Activated CD4-positive, CD25-positive, alpha-beta regulatory T cell (primary cell): ENCODE measurements at regions not wholly inside any gene's neighbourhood (a gene's known extent, or its start where the extent isn't known, plus 50 kb on each side); places are given as distances from the start of the nearest gene placed in this dataset.
"Not testable (repeated sequence)": the region's sequence is repeated elsewhere in the genome, so short reads cannot be mapped to it uniquely, and the experiment has no call there.

Experiments used
- DNase-seq, 4 experiments: peaks; one replicate each; lab custom pipeline; 2025; lab: John Stamatoyannopoulos, UW

DNA sequence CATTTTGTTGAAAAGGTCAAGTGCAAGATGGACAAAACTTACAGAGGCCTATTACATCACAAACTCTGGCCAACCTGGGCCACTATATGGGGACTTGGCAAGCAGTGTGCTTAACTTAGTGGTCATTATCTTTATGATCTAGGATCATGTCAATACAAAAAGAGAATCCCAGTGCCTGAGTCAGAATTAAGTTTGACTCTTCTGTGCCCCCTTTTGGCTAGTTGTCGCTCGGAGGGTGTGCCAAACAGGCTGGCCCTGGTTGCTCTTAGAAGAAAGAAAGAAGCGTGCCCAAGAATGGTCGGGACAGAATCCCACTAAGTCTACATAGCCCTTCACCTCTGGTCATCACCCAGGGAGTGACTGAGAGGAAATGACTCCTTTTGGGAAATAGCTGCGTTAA is 100.1 kb downstream of the EIF4E start:
- DNase-seq = no peak

DNA sequence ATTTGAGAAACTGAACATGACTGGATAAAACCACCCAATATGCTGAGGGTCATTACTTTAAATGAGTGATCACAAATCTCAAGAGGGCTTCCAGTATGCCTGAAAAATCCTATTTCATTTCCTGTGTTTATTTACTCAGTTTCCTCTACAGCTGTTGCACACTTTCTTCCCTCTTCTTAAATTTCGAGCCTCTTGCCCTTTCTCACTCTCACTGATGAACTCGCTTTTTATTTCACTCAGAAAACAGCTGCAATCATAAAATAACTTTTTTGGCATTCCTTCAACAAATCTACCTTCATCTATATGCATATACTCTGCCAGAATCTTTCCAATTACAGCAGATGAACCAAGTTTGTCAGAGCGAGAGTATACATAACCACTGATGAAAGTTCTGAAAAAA is 101.3 kb downstream of the EIF4E start:
- DNase-seq = no peak

DNA sequence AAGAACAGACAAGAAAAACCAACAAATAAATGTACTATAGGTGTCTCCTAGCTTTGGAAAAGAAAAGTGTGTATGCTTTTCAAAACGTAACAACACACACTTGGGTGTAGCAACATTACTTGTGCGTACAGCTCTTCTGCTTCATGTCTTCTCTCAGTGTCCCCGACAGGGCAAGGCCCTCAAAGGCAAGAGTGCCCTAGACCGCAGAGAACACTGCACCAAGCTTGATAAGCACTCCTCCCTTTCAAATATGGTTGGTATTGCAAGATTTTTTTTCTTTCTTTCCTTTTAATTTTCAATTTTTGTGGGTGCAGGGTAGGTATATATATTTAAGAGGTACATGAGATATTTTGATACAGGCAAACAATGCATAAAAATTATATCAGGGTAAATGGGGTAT is 106.8 kb downstream of the EIF4E start:
- DNase-seq = no peak

DNA sequence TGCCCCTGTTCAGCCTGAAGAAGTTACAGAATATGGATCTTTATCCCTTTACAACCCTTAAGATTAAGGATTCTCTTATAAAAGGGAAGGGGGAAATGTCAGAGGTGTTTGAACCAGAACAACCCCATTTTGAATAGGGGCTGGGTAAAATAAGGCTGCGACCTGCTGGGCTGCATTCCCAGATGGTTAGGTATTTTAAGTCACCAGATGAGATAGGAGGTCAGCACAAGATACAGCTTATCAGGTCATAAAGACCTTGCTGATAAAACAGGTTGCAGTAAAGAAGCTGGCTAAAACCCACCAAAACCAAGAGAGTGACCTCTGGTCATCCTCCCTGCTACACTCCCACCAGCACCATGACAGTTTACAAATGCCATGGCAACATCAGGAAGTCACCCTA is 110.8 kb downstream of the EIF4E start:
- DNase-seq = not testable (repeated sequence)

DNA sequence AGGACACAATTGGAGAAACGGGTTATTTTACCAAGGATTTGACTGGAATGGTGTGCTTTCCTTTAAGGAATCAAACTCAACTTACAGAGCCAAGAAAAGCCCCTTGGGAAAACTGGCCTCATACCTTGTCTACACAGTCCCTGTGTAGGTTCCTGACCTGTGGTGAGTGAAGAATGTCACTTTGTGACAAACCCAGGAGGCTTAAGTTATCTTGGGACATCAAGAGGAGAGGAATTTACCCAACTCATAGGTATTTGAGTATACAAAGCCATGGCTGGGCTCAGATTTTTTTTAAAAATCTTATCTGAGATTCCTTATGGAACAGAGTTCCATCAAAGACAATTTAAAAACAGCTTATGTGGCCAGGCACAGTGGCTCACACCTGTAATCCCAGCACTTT is 112.1 kb downstream of the EIF4E start:
- DNase-seq = no peak

DNA sequence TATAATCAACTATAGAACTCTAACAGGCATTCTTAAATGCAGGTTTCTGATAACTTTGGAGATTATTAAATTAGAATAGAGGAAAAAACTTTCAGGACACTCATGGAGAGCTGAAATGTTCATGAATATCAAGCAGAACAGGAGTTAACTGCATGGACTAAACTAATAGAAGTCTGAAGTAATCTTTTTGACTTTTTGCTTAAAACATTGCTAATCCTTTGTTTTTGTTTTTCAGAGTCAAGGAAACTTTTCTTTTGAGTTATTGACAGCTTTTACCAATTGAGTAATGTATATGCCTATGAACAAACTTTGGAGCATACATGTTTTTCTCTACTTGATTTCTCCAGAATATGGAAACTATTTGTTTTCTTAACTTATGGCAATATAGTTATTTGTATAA is 112.5 kb downstream of the EIF4E start:
- DNase-seq = no peak

DNA sequence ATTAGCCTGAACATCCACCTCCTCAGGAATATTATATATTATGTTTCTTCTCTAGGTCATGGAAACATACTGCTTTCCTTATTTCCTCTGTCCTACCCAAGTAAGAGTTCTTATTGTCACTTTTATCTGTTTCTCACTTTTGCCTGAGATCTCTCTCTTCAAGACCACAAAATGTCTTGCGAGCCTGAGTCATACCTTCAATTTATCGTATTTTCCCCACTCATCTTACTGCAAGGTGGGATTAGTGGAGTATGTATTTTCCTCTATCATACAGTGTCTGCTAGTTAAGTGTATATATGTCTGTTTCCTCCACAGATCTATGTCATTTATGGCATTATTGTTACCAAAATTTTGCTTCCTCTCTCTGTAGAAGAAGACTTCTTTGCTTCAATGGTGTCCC is 124.5 kb downstream of the EIF4E start:
- DNase-seq = no peak

DNA sequence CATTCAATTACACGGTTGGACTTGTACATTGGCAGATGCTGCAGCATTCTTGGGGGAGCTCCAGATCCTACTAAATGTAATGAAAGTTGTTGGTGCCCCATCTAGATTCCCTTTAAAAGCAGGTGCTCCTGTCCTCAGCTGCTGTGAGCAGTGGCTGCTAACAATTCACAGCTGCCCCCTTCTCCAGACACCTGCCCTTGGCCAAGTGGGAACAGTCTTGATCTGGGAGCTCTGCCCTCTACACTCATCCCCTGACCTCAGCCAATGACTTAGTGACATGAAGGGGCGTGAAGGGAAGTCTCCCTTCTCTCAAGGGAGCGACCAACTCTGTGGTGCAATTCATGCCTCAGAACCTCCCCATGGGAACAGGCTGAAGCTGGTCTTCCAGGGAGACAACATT is 125.7 kb downstream of the EIF4E start:
- no peak for DNase-seq

DNA sequence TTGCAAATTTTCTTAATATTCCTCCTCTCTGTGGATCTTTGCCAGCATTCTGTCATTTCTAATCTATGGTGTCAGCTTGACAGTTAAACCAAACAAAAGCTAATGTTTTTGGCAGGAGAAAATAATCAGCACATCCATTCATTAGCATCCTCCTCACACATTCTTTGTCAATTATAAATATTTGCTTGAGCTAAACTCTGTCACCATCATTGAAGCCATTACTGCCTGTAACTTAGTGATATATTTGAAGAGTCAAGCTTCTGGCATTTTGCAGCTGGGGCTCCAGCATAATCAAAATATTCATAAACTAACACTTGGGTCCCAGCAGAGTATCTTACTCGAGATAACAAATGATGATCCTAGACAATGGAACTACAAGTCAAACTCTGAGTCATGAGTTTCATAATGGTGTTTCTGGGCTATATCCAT is 126.1 kb downstream of the EIF4E start:
- DNase-seq = no peak

DNA sequence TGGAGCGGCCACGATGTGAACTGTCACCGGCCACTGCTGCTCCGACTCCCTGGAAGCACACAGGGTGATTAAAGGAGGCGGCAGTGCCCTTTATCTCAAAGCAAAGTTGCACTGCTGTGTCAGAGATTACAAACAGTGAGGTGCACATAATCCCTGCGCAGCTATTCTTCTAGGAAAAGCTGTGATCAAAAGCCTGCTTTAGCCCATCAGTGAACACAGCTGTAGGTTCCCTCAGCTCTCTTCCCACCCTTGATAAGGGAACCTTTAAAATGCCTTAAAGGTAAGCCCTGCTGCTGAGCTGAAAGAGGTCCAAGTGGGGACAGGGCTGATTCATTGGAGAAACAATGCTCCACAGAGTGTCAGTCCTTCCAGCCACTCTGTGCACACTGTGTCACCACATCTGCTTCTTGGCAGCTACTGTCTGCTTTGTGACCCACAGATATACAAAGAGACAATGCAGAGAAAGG is 127.6 kb downstream of the EIF4E start:
- no peak for DNase-seq

DNA sequence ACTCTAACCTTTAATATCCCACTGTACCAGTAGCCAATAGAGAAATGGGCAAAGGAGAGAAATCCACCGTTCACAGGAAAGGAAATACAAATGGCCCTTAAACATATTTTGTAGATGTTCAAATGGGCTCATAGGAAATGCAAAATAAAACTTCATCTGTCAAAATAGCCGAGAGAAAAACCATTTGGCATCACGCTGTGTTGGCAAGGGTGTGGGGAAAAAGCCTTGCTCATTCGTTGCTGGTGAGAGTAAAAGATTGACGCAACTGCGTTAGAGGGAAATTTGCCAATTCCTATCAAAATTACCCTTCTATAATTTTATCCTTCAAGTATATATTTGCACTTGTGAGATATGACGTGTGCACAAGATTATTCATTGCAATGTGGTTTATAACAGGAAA is 131.9 kb downstream of the EIF4E start:
- no peak for DNase-seq

DNA sequence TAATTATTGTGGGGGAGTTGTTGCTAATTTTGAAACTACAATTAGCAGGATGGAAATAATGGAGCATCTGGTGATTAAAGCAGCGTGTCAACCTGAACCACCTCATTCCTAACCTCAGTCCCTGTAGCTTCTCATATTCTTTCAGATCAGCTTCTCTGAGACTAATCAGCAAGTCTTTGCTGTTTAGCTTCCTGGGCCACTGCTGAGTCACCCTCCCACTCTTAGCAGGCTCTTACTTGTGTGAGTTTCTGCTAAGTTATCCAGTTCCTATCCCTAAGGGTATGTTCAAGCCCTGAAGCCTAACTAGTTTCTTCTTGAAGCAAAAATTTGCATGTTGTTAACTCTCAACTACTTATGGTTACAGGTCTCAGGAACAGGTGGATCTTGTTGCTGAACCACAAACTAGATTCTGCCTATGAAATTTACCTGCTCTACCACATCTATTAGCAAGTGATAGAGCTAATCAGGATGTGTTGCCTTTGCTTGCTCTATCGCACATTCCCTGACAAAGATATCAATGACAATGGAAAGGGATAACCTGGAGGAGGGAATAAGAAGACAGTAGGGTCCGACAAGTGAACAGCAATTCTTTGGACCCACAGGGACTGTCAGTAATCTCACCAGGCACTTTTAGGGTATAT is 134.2 kb downstream of the EIF4E start:
- peak in 2 of 4 experiments; percentile 0 to 1 for DNase-seq

DNA sequence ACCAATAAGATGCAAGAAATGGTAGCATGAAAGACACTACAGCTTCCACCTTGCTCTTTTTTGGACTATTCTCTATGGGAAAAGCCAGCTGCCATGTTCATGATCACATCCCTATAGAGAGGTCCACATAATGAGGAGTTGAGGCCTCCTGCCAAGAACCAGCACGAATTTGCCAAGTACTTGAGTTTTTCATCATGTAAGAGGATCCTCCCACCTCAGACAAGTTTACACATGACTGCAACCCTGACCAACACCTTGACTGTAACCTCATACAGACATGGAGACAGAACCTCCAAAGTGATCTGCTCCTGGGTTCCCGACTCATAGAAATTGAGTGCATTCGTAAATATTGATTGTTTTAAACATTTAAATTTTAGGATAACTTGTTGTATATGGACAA is 135.2 kb upstream of the TSPAN5 start:
- DNase-seq = no peak

DNA sequence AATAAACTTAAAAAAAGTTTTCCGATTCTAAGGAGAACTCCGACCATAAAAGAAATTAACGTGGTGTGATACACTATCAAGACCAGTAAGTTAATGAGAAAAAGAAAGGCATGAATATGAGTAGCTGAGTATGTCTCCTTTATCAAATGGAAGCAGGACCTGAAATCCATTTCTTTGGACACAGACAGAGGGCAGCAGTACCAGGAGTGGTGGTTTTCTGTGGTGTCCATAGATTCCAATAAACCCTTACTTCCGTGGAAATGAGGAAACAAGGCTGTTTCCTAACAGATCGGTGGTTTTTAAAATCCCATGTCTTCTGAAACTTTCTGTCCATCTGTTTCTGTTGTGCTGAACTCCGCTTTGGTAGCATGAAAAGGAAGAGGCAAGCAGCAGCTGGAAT is 128.5 kb upstream of the TSPAN5 start:
- no peak for DNase-seq

DNA sequence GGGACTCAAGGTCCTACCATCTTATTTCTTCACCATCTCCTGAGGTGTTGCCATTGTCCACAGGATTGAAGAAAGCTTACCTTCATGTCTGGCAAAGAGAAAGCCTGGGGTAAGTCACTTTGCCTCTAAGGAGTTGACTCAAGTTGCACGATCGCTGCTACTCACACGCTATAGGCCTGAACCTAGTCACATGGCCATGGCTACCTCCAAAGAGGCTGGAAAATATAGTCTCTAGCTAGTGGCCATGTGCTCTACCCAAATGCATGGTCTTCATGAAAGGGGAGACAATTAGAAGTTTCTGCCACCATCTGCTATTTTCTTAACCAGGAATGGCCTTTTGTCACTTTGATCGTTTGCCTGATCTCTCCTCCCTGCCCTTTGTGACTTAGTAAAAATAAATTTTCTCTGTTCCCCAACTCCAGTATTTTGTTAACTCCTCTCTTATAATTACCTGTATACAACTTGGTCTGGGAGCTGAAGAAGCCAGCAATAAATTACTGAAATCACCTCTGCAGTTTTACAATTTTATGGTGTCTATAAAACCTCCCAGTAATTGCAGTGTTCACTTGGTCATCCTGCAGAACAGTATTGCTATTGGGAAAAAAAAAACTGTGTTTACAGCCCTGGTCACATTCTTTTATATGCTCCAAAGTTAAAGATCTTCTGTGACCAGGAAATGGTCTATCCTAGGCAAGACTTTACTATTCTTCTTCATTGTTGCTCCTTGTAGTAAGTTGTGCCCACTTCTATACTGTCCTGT is 126.7 kb upstream of the TSPAN5 start:
- no peak for DNase-seq

DNA sequence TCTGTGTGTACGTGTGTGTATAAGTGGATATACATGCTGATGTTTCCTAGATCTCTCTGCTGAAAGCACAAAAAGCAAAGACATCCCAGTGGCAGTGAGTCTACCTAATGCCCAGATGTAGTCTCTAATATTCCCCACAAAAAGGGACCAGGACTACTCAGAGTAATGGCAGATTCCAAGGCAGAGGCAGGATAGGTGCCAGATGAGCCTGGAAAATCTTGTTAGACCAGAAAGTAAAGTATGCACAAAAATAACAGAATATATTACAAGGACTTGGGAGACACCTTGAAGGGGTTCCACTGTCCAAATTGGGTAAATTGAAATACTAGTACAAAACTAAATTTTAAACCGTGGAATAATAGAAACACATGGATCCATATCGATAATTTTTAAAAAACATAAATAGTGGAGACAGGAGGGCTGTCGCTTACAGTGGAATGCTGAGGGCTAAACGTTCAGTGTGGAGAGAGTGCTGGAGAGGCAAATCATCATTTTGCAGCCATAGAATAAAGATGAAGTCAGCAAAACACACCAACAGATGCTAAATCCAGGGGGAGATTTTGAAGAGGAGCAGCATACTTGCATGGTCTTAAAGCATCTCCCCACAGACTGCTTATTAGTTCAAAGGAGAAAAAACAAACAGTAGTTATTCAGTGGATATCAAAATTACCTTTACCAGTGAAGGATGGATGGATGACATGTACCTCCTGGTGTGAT is 123.4 kb upstream of the TSPAN5 start:
- DNase-seq = no peak

DNA sequence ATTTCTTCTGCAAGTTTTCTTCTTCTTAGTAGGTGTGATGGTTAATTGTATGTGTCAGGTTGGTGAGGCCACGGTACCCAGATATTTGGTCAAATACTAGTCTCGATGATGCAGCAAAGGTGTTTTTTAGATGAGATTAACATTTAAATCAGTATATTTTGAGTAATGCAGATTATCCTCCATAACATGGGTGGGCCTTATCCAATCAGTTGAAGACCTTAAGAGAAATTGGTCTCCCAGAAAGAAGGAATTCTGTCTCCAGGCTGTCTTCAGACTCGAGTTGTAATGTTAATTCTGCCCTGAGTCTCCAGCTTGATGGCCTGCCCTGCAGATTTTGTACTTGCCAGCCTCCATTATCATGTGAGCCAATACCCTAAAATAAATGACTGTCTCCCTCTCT is 122.5 kb upstream of the TSPAN5 start:
- no peak for DNase-seq

DNA sequence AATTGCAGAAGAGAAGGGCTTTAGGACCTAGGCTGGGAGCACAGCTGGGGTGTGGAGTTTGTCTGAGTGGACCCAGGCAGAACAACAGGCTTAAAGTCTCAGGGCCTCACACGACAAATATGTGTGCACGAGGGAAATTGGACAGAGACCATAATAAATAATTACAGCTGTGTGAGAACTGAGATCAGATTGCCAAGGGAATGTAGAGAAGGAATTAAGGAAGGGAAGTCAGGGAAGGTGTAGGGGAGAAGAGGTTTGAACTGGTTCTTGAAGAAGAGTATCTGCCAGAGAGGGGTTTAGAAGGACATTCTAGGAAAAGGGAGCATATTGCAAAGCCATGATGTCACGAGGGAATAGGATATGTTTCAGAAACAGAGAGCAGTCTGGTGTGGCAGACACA is 120.7 kb upstream of the TSPAN5 start:
- no peak for DNase-seq

DNA sequence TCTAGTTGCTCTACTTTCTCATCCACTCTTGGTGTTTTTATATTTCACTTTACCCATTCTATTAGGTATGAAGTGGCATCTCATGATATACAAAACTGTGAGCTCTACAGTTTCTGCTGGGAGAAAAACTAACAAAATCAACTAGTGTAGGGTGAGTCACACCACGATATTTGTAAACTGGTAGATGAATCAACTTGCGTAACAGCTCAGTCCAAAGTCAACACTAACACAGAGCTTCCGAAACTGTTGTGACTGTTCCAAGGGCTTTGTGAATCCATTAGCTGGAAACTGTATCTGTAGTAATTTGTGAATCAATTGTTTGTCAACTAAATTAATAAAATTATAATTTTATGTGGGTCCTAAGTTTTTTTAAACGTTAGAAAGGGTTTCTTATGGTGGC is 119.8 kb upstream of the TSPAN5 start:
- DNase-seq = no peak

DNA sequence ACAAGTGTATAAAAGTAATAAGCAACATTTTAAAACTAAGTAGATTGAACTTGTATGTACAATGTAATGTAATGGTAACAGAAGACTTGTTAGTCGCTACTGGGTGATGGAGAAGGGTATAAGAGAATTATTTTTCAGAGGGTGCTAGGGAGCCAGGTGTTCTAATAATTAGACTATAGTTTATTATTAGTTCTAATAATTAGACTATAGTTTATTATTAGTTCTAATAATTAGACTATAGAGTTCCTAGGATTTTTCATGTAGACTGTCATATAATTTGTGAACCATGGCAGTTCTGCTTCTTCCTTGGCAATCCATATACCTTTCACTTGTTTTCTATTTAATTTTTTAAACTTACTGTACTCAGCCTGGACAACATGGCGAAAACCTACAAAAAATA is 117.3 kb upstream of the TSPAN5 start:
- DNase-seq = no peak

DNA sequence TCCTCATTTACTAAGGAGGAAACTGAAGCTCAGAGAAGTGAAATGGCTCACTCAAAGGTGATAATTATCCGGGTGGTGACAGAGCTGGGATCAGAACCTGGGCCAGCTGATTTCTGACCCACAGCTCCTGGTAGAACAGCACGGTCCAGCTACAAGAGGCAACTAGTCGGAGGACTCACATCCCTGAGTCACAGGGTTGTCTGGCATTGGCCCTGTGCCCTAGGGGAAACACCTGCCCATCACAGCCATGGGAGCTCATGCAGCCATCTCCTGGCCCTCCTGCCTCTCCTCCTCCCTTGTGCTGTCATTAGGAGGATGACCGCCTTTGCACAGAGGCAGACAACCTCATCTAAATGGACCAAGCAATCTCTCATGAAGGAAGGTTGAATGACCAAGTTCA is 115.2 kb upstream of the TSPAN5 start:
- no peak for DNase-seq

DNA sequence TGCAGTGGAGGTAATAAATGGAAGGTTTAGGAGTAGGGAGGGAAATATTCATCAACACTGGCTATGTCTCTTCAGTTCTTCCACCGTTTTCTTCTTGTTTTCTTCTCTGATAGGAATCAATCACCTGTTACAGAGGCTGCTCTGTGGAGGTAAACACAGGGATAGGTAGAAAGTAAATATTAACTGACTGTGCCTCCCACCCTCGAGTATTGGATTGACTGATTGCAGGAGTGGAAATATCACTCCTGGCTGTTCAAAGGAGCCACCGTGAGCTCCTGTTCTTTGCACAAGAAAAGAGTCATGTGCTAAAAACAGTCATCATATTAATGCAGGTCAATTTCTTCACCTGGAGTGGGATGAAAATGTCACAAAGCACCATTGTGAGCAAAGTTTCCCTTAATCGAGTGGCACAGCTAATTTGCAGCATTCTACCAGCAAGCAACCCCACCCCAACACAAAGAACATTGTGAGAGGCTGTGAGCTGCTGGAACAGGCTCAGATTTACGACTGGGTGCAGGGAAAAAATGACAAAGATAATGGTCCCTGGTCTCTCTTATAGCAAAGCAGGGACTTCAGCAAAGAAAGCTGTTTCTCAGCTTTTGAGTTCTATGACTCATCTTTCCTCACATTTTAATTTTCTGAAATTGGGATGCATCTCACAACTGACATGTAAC is 113.7 kb upstream of the TSPAN5 start:
- no peak for DNase-seq

DNA sequence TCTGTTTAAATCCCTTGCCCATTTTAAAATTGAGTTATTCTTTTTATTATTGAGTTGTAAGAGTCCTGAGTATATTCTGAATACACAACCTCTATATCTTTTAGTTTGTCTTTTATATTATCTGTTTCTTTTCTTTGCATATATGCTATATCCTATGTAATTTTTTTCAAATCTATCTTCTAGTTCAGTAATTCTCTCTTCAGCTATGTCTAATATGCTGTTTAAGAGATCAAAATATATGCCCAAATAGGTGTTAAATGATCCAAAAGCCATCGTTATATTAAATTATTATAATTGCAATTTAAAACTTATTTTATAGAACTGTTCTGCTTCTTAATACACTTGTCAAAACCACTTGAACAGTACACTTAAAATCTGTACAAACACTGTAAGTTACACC is 107.4 kb upstream of the TSPAN5 start:
- DNase-seq = no peak
